Retinal pigment epithelial cell (primary cell): ENCODE measurements at regions not wholly inside any gene's neighbourhood (a gene's known extent, or its start where the extent isn't known, plus 50 kb on each side); places are given as distances from the start of the nearest gene placed in this dataset.

Experiments
- DNase-seq: peaks from one replicate; pipeline ENCODE4 v3.0.0-alpha.2; 2010; ENCODE audit warnings: low read depth
- H3K4me3 ChIP-seq: 2 replicates; pipeline ENCODE4 v1.5.1; 2011; ENCODE audit warnings: mild to moderate bottlenecking, low read length, control low read depth, moderate library complexity
- TF ChIP-seq, protein P1 (sequence below): conservative IDR thresholded peaks from 2 replicates; pipeline ENCODE4 v1.5.1; 2011; ENCODE audit warnings: low read depth, low read length, control low read depth, inconsistent platforms

DNA sequence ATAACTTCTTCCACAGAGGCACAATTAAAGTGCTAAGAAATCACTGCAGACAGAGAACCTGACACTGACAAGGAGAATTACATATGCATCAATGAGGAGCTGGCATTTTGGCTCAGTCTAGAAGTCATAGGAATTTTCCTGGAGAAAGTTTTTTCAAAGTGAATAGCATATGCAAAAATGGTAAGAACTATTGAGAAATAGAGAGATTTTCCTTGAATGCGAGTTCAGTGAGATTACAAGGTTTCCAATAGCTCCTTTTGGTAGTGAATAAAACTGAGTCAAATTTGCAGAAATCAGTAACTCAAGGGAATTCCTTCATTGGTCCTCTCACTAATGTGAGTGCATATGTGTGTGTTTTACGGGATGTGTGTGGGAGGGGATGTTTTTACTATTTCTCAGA lies 557.5 kb downstream of the PPARGC1A start:
- TF ChIP-seq, protein P1, sequence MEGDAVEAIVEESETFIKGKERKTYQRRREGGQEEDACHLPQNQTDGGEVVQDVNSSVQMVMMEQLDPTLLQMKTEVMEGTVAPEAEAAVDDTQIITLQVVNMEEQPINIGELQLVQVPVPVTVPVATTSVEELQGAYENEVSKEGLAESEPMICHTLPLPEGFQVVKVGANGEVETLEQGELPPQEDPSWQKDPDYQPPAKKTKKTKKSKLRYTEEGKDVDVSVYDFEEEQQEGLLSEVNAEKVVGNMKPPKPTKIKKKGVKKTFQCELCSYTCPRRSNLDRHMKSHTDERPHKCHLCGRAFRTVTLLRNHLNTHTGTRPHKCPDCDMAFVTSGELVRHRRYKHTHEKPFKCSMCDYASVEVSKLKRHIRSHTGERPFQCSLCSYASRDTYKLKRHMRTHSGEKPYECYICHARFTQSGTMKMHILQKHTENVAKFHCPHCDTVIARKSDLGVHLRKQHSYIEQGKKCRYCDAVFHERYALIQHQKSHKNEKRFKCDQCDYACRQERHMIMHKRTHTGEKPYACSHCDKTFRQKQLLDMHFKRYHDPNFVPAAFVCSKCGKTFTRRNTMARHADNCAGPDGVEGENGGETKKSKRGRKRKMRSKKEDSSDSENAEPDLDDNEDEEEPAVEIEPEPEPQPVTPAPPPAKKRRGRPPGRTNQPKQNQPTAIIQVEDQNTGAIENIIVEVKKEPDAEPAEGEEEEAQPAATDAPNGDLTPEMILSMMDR, result no peak
- H3K4me3 ChIP-seq, result no peak overlapping the region
- DNase-seq, result peak; percentile 79

GRCh38 chr4:23327120-23327519 lies 562.7 kb downstream of the PPARGC1A start:
- no peak for DNase-seq
- TF ChIP-seq, protein P1, result no peak

GRCh38 chr4:23324021-23324690 lies 565.7 kb downstream of the PPARGC1A start:
- no peak overlapping the region for H3K4me3 ChIP-seq
- TF ChIP-seq, protein P1, result no peak
- peak; percentile 27 for DNase-seq

More at GRCh38 chr4:23327120-23327519, 562.7 kb downstream of the PPARGC1A start:
- no peak overlapping the region for H3K4me3 ChIP-seq

- no peak overlapping the region for H3K4me3 ChIP-seq
- TF ChIP-seq, protein P1, result no peak
- no peak for DNase-seq
These were observed 566.4 kb downstream of the PPARGC1A start for GRCh38 chr4:23323436-23323835.

DNA sequence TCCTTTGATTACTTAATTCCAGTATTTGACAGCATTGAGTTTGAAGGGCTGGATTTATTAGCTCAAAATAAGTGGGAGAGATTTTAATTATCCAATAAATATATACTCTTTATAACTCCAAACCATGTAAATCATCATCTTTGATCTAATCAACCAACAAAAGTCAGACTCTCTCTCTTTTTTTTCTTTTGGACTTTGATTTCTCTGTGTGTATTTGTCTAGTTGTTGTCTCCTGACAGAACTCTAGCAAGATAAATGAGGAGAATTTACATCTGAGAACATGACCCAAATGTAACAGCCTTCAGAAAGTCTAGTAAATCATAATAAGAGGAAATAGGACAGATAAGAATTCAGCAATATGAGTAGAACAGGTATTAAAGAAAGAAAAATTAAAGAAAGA lies 567.1 kb downstream of the PPARGC1A start:
- TF ChIP-seq, protein P1, result no peak
- H3K4me3 ChIP-seq, result no peak overlapping the region
- no peak for DNase-seq

DNA sequence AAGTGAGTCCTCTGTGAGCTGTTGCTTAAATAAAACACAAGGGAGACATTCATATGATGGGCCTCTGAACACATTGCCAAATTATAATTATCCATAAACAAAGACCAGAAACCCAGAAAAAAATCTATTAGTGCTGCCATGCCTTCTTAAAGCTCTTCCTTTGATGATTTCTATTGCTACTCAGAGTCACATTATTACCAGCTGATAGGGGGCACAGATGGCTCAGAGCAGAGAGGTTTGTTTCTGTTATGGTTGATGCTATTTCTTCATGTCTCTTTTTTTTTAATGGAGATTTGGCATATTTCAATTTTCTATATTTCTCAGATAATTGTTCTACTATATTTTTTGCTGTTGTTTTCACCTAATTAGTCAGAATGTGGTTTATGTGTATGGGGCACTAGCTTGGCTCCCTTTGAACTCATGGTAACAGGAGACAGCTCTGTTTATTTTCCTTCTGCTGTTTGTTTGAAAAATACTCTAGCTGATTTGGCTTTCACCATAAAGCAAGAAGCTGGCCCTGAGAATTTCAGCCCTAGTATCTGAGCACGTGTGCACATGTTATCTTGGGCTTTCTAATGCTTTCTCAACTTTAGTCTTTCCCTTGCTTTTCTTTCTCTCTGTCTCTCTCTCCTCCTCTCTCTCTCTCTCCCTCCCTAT lies 568.8 kb downstream of the PPARGC1A start:
- H3K4me3 ChIP-seq, result no peak overlapping the region
- DNase-seq, result no peak
- TF ChIP-seq, protein P1, result no peak

- DNase-seq, result no peak
- TF ChIP-seq, protein P1, result no peak
- no peak overlapping the region for H3K4me3 ChIP-seq
These were observed 577.2 kb downstream of the PPARGC1A start for GRCh38 chr4:23312686-23313085.
